Spleen (tissue), 7 donors: ENCODE measurements at regions not wholly inside any gene's neighbourhood (a gene's known extent, or its start where the extent isn't known, plus 50 kb on each side); places are given as distances from the start of the nearest gene placed in this dataset.

ENCODE experiments used
- POLR2AphosphoS5 ChIP-seq, 3 donors: sonication (generic); formaldehyde crosslinking; IDR thresholded peaks; one replicate each; pipeline ENCODE4 v1.5.1; 2017; ENCODE audit warnings: antibody characterized with exemption in 3 of 3
- TF ChIP-seq, protein P1 (sequence below), 11 experiments: fragments of 200-600 bp in 7 of 11; fragments of 450-650 bp in 4 of 11; sonication (generic) in 4 of 11; IDR thresholded peaks in 8 of 11; conservative IDR thresholded peaks in 3 of 11; 1 replicate in 7 of 11; 2 replicates in 4 of 11; pipeline versions ENCODE4 v1.4.0 to v1.8.0; 2016 to 2021; ENCODE audit warnings: antibody characterized with exemption in 11 of 11, inconsistent platforms in 4 of 11, mild to moderate bottlenecking in 1 of 11
- donor health status: DM: no; HTN: no; CAD: no; lungs with moderate emphysema.
- donor health status: DM: no; HTN: no; CAD: no.
- donor health status: DM: no; HTN: no; CAD: no.

DNA sequence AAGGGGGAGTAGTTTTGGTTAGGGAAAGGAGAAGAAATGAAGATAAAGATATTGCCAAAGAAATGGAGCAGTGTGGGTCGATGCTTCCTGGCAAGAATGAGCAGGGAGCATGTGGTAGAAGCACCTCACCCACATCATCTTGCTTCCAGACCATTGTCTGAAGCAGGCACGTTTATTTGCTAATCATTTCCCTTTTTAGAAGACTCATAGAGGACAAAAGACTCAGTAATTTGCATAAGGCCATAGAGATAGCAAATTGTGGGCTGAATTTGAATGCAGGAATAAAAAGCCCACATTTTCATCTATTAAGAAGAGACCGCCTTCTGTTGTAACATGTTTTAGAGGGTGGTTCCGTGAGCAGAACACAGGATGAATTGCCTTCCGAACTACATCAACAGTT lies 275.2 kb upstream of the FAT4 start:
- TF ChIP-seq, protein P1, sequence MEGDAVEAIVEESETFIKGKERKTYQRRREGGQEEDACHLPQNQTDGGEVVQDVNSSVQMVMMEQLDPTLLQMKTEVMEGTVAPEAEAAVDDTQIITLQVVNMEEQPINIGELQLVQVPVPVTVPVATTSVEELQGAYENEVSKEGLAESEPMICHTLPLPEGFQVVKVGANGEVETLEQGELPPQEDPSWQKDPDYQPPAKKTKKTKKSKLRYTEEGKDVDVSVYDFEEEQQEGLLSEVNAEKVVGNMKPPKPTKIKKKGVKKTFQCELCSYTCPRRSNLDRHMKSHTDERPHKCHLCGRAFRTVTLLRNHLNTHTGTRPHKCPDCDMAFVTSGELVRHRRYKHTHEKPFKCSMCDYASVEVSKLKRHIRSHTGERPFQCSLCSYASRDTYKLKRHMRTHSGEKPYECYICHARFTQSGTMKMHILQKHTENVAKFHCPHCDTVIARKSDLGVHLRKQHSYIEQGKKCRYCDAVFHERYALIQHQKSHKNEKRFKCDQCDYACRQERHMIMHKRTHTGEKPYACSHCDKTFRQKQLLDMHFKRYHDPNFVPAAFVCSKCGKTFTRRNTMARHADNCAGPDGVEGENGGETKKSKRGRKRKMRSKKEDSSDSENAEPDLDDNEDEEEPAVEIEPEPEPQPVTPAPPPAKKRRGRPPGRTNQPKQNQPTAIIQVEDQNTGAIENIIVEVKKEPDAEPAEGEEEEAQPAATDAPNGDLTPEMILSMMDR (IDR thresholded peaks at IDR 0.05 in 8 of 11, conservative IDR thresholded peaks at IDR 0.05 in 3 of 11): no peak
- TF ChIP-seq POLR2AphosphoS5 (IDR thresholded peaks at IDR 0.05): no peak
